ENCODE measurements at regions not wholly inside any gene's neighbourhood (a gene's known extent, or its start where the extent isn't known, plus 50 kb on each side); places are given as distances from the start of the nearest gene placed in this dataset.
A peak's percentile ranks its signal among the peaks of the same experiment; 100 is the strongest.
"Not testable (repeated sequence)": the region's sequence is repeated elsewhere in the genome, so short reads cannot be mapped to it uniquely, and the experiment has no call there.

GRCh38 chr5:1633605-1634336 lies 110.0 kb upstream of the LPCAT1 start:
- DNase-seq, result peak; percentile 7 to 16

DNA sequence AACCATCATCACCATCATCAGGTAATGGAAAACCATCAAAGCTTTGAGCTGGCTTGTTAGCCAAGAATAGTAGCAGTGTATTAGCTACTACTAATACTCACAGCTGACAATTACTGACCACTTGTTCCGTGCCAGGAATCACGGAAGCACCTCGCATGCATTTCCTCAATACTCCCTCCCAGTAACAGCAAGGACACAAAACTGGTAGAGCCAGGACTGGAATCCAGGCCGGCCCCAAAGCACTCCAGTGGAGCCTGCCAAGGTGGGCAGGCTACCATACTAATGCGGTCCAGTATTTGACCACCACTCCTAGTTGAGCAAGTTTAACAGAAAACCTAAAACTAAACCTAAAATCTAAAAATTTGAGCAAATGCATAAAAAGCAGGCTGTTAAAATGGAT lies 107.2 kb upstream of the LPCAT1 start:
- not testable (repeated sequence) for DNase-seq

GRCh38 chr5:1626397-1626796 lies 102.6 kb upstream of the LPCAT1 start:
- not testable (repeated sequence) for DNase-seq

DNA sequence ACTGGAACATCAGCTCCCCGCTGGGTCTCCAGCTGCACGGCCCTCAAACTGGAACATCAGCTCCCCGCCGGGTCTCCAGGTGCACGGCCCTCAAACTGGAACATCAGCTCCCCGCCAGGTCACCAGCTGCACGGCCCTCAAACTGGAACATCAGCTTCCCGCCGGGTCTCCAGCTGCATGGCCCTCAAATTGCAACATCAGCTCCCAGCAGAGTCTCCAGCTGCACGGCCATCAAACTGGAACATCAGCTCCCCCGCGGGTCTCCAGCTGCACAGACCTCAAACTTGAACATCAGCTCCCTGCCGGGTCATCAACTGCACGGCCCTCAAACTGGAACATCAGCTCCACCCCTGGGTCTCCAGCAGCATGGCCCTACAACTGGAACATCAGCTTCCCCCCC lies 95.8 kb upstream of the LPCAT1 start:
- not testable (repeated sequence) for DNase-seq

- DNase-seq, result not testable (repeated sequence)
Measured at GRCh38 chr5:1618296-1618865, 94.6 kb upstream of the LPCAT1 start.

DNA sequence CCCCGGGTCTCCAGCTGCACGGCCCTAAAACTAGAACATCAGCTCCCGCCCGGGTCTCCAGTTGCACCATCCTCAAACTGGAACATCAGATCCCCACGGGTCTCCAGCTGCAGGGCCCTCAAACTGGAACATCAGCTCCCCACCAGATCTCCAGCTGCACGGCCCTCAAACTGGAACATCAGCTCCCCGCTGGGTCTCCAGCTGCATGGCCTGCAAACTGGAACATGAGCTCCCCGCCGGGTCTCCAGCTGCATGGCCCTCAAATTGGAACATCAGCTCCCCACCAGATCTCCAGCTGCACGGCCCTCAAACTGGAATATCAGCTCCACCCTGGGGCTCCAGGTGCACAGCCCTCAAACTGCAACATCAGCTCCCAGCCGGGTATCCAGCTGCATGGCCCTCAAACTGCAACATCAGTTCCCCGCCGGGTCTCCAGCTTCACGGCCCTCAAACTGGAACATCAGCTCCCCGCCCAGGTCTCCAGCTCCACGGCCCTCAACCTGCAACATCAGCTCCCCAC lies 93.5 kb upstream of the LPCAT1 start:
- not testable (repeated sequence) for DNase-seq

DNA sequence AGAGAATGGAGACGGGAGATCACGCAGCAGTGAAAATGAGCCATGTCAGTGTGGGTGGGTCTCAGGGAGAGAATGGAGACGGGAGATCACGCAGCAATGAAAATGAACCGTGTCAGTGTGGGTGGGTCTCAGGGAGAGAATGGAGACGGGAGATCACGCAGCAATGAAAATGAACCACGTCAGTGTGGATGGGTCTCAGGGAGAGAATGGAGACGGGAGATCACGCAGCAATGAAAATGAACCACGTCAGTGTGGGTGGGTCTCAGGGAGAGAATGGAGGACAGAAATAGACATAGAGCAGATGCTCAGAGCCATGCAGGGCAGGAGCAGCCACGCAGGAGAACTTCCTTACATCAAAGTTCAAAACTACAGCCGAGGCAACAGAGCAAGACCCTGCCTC lies 89.8 kb upstream of the LPCAT1 start:
- DNase-seq, result not testable (repeated sequence)

DNA sequence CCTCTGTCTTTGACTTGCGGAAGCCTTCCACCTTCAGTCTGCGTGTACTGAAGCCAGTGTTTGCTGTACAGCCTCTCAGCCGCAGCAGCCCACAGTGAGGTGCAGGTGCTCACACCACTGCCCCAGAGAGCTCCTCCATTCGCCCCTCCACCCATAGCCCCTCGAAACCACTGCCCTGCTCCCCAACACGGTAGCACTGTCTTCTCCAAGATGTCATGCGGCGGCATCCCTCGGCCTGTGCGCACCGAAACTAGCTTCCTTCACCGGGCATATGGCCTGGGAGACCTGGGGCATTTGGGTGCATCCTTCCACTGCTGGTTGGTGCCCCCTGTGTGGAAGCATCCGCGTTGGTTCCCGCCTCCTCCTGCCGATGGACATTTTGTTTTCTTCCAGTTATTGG lies 86.8 kb upstream of the LPCAT1 start:
- DNase-seq, result not testable (repeated sequence)

DNA sequence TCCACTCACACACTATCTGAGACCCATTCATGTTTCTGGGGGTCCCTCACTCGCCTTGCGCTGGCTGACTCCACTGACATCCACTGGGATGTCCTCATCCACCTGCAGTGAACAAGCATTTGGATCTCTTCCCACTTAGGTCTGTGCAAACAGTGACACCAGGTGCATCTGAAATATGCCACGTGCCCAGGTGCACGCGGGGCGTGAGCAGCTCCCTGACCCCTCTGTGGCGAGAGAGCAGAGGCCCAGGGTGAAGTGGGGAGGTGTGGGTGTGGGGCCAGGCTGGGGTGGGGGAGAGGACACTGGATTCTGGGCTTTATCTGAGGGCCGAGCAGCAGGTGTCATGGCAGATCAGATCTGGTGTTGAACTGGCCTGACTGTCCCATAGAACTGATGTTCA lies 85.4 kb upstream of the LPCAT1 start:
- not testable (repeated sequence) for DNase-seq

DNA sequence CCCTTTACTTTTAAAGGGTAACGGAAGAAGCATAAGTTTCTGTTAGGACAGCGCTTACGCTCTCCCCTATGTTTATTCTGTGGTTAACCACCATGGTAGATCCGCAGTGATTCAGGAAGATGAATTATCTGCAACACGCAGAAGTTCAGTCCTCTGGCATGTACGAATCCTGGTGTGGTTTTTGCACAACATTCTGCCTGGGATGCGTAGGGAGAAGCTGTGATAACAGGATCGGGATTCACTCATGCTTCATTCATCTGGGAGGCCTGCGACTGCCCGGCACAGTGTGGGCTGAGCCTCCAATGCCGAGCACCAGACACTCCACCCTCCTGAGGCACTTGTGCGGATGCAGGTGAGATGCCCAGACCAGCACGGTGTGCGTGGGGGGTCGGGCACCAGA lies 84.6 kb upstream of the LPCAT1 start:
- DNase-seq, result peak; percentile 8 to 23

GRCh38 chr5:1606951-1607350 lies 83.2 kb upstream of the LPCAT1 start:
- not testable (repeated sequence) for DNase-seq

GRCh38 chr5:1603916-1604315 lies 80.2 kb upstream of the LPCAT1 start:
- not testable (repeated sequence) for DNase-seq

- peak in 1 of 2 experiments; percentile 1 for DNase-seq
Measured at GRCh38 chr5:1601565-1601964, 77.8 kb upstream of the LPCAT1 start.

DNA sequence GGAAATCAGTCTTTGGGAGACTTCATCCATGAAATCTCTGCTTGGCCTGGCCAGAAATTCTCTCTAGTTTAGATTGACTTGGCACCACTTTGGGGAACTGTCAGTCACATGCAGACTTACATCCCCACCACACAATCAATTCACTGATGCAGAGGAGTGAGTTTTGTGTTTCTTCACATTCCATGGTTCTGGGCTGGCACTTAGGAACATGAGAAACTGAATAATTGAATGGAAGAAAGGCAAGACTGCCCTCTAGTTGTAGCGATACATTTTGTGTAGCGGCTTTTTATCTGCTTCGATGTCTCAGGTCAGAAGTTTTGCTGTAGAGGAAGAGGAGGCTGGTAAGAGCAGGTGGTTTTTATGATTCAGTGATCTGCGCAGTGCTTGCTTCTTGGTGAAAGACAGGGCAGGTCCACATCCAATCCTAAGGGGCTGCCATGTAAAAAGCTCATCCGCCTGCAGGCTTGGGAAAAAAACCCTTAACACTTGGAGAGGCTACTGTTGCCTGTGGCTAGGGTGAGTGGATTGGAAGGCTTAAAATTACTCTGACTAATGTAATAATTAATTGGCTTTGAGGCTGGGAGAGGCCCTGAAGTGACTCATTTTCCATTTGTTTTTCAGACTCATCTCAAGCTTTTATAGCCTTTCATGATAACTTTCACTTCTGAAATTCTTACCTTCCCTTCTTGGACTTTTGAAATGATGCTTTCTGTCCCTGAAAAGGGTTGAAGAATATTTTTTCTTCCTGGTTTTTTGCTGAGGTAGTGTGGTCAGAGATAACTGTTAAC lies 75.4 kb upstream of the LPCAT1 start:
- DNase-seq, result peak; percentile 60 to 78

GRCh38 chr5:1597093-1597473 lies 73.3 kb upstream of the LPCAT1 start:
- not testable (repeated sequence) for DNase-seq

- DNase-seq, result not testable (repeated sequence)
Measured at GRCh38 chr5:1596462-1597092, 72.8 kb upstream of the LPCAT1 start.

DNA sequence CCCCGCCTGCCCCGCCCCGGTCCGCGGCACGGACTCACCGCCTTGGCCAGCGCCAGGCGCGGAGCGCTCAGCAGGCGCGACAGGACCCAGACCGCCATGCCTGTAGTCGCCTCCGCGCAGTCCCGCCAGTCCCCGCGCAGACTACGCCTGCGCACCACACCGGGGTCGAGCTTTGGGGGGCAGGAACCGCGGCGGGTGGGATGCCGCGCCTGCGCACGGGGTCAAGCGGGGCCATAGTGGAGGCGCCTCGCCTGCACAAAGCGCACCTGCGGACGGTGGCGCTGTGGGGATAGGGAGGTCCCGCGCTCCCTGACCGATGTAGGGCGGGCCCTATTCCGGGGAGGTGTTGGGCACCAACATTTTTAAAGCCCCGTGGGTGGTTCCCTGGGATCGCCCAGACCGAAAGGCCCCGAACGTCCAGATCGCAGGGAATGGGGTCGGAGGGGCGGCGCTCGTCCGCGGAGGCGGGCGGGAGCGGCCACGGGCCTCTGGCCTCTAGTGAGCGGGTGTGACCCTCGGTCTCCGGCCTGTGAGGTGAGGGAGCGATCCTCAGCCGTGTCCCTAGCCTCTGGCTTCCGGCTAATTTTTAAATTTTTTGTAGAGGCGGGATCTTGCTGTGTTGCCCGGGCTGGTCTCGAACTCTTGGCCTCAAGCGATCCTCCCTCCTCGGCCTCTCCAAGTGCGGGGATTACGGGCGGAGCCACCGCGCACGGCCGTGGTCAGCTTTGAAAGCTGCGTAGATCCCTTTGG lies 70.8 kb upstream of the LPCAT1 start:
- no peak for DNase-seq

GRCh38 chr5:1593903-1594356 lies 70.2 kb upstream of the LPCAT1 start:
- no peak for DNase-seq

DNA sequence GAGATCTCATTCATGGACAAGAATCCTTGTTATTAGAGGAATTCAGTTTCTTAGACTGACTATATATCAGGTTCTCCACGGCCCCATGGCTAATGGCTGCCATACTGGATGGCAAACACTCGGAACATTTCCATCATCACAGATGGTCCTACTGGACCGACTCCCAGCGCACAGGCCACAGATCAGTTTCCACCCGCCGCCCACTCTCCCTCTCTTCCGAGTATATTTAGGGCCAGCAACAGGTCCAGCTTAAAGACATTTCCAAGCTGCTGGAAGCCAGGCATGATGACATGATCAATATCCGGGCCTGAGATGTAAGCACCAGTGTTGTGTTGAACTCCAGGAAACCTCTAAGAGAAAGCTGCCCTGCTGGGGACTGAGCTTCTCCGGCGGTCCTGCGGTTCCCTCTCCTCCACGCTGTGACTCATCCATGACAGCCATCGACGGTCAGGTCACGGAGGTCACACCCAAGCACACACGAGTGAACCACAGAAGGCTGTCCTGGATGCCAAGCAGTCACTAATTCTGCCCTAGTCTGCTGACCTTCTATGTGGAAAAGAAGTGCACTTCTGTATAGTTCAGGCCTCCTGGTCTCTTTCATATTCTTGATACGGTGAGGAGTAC lies 64.4 kb upstream of the LPCAT1 start:
- not testable (repeated sequence) for DNase-seq

DNA sequence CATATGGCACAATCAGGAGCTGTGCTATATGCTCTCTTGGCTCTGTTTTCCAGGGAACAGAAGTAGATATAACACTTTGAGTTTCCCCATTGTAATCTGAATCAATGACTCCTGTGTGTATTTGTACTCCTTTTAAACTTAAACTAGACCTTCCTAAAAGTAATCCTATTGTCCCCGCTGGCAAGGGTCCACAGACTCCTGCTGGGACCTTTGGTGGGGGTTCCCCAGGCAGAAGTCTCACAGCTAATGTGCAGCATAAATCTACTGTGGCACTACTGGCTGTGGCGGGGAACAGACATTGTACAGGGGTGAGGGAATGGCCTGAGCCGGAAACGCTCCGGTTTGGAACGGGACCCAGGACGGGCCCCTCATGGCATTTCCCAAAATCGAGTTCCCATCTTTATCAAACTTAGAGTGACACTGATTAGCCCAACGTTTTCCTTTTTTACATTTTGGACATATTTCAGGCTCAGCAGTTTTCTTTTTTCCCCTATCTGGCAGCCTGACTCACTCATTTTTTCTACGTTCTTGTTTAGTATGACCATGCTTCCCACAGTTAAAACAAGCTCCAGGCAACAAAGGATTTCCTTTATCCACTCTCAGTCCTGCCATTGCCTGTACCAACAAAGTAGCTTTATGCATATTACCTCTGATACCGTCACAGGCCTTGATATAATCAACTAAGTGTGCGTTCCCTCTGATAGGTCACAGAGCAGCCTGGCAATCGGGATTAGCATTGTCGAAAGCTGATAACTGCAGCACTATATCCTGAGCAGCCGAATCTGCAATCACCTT lies 59.5 kb upstream of the LPCAT1 start:
- not testable (repeated sequence) for DNase-seq

- DNase-seq, result not testable (repeated sequence)
Measured at GRCh38 chr5:1579389-1579788, 55.6 kb upstream of the LPCAT1 start.

Measured in Kasumi-1 (cell line).